Gastroesophageal sphincter (tissue), 4 donors: ENCODE measurements at regions not wholly inside any gene's neighbourhood (a gene's known extent, or its start where the extent isn't known, plus 50 kb on each side); places are given as distances from the start of the nearest gene placed in this dataset.

Experiments
- ATAC-seq: fragments of 150-250 bp; one replicate; pipeline ENCODE4 v1.9.1; 2016; ENCODE audit warnings: mild to moderate bottlenecking, moderate library complexity
- H3K27ac ChIP-seq, 4 donors: fragments of 200-600 bp; sonication (generic) in 3 of 4; 1 replicate in 3 of 4; 2 replicates in 1 of 4; pipeline ENCODE4 v1.5.1; 2016 to 2019
- H3K27me3 ChIP-seq: fragments of 200-600 bp; sonication (generic); one replicate; pipeline ENCODE4 v1.5.1; 2019
- H3K36me3 ChIP-seq, 2 donors: fragments of 200-600 bp; sonication (generic); one replicate each; pipeline ENCODE4 v1.5.1; 2019; ENCODE audit warnings: control low read depth in 1 of 2
- H3K4me1 ChIP-seq, 3 donors: fragments of 200-600 bp; sonication (generic); 1 replicate in 2 of 3; 2 replicates in 1 of 3; pipeline ENCODE4 v1.5.1; 2016 to 2019; ENCODE audit warnings: control low read depth in 2 of 3
- H3K4me3 ChIP-seq, 2 donors: fragments of 200-600 bp; sonication (generic); one replicate each; pipeline ENCODE4 v1.5.1; 2019; ENCODE audit warnings: mild to moderate bottlenecking in 1 of 2, moderate library complexity in 1 of 2
- H3K9me3 ChIP-seq, 3 donors: fragments of 200-600 bp; sonication (generic); one replicate each; pipeline ENCODE4 v1.5.1; 2017 to 2019; ENCODE audit warnings: control low read depth in 2 of 3
- EP300 ChIP-seq: sonication (generic); formaldehyde crosslinking; IDR thresholded peaks from one replicate; pipeline ENCODE4 v1.6.1; 2017; ENCODE audit warnings: antibody characterized with exemption, mild to moderate bottlenecking
- POLR2A ChIP-seq, 2 donors: fragments of 450-650 bp; IDR thresholded peaks; one replicate each; pipeline ENCODE4 v1.6.1; 2017; ENCODE audit warnings: antibody characterized with exemption in 2 of 2, mild to moderate bottlenecking in 2 of 2, moderate library complexity in 1 of 2
- POLR2AphosphoS5 ChIP-seq: sonication (generic); formaldehyde crosslinking; IDR thresholded peaks from one replicate; pipeline ENCODE4 v1.6.1; 2017; ENCODE audit warnings: antibody characterized with exemption
- WGBS, 2 donors: methylation state at CpG; one replicate each; pipeline ENCODE4 v1.1.5; 2018; ENCODE audit warnings: low coverage in 1 of 2; 5-methylcytosine and 5-hydroxymethylcytosine counted together
- TF ChIP-seq, protein P1 (sequence below), 4 experiments: fragments of 200-600 bp in 2 of 4; fragments of 450-650 bp in 2 of 4; sonication (generic) in 1 of 4; IDR thresholded peaks; one replicate each; pipeline ENCODE4 v1.5.1; 2017 to 2019; ENCODE audit warnings: antibody characterized with exemption in 4 of 4, mild to moderate bottlenecking in 2 of 4, moderate library complexity in 2 of 4

DNA sequence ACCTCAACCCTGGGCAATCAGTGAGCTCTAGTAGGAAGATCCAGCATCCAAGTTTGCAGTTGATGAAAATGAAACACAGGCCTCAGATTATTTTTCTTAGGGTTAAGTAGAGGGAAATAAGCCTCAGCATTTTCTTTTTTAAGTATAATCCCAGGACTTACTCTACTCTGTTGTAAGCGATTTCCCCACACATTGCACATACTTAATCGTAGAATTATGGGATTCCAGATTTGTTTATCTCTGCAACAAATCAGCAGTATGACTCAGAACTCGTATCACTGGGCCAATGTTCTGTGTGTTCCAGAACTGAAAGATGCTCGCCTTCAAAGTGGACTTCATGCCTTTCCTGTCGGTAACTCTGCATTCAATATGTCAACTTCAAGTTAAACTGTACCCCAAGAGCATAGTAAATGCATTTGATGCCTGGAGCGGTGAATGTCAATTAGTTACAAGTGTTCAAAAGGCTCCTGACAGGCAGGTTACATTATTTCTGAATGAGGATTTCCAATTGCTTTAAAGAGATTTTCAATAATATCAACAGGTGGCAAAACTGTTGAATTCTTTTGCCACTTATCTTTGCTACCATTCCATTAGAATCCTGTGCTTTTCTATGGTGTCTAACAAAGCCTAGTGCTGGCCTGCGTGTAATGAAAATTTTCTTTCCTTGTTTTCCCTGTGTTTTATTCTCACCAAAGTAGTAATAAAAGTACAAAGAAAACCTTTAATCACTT lies 323.8 kb upstream of the SYT1 start:
- no peak for TF ChIP-seq POLR2A (IDR thresholded peaks at IDR 0.05)
- TF ChIP-seq, protein P1, sequence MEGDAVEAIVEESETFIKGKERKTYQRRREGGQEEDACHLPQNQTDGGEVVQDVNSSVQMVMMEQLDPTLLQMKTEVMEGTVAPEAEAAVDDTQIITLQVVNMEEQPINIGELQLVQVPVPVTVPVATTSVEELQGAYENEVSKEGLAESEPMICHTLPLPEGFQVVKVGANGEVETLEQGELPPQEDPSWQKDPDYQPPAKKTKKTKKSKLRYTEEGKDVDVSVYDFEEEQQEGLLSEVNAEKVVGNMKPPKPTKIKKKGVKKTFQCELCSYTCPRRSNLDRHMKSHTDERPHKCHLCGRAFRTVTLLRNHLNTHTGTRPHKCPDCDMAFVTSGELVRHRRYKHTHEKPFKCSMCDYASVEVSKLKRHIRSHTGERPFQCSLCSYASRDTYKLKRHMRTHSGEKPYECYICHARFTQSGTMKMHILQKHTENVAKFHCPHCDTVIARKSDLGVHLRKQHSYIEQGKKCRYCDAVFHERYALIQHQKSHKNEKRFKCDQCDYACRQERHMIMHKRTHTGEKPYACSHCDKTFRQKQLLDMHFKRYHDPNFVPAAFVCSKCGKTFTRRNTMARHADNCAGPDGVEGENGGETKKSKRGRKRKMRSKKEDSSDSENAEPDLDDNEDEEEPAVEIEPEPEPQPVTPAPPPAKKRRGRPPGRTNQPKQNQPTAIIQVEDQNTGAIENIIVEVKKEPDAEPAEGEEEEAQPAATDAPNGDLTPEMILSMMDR (IDR thresholded peaks at IDR 0.05): no peak
- no peak for TF ChIP-seq EP300
- no peak for TF ChIP-seq POLR2AphosphoS5
- H3K4me1 ChIP-seq: no peaks in the 10 kb centered on the region
- no peak overlapping the region for H3K27ac ChIP-seq
- no peaks in the 10 kb centered on the region for H3K36me3 ChIP-seq
- H3K27me3 ChIP-seq: no peaks in the 10 kb centered on the region
- H3K4me3 ChIP-seq: no peak overlapping the region
- H3K9me3 ChIP-seq: no peaks in the 10 kb centered on the region
- ATAC-seq: no peak
- 56 to 82% methylated on average over 3 to 7 of the region's 7 CpGs for WGBS, 2 donors

GRCh38 chr12:78550831-78551230 lies 313.7 kb upstream of the SYT1 start:
- H3K9me3 ChIP-seq: no peaks in the 10 kb centered on the region
- TF ChIP-seq, protein P1 (IDR thresholded peaks at IDR 0.05): no peak
- no peak for TF ChIP-seq POLR2AphosphoS5
- no peak for TF ChIP-seq POLR2A (IDR thresholded peaks at IDR 0.05)
- no peak for TF ChIP-seq EP300
- H3K4me1 ChIP-seq: no peaks in the 10 kb centered on the region
- H3K36me3 ChIP-seq: no peaks in the 10 kb centered on the region
- no peak overlapping the region for H3K27ac ChIP-seq
- H3K27me3 ChIP-seq: no peaks in the 10 kb centered on the region
- WGBS, 2 donors: 69 to 86% methylated on average over 3 of the region's 3 CpGs
- H3K4me3 ChIP-seq: no peak overlapping the region
- no peak for ATAC-seq

DNA sequence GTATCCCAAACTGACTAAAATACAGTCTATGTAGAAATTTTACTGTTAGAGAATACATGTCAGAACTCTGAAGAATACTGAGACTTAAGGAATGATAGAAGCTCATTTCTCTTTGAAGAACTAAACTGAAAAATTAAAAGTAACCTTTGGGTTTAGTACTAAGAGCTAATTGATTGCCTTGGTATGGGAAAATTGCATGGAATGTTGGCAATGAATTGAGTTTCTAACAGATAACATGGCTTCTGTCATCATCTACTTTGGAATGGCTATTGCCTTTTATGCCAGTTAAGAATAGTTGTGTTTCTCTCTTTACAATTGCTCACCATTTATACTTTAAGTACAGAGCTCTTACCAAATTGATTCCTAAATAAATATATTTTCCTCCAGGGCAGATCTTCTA lies 308.8 kb upstream of the SYT1 start:
- H3K27ac ChIP-seq: no peak overlapping the region
- no peaks in the 10 kb centered on the region for H3K27me3 ChIP-seq
- H3K4me1 ChIP-seq: no peaks in the 10 kb centered on the region
- no peaks in the 10 kb centered on the region for H3K36me3 ChIP-seq
- no peak for TF ChIP-seq POLR2A (IDR thresholded peaks at IDR 0.05)
- TF ChIP-seq, protein P1 (IDR thresholded peaks at IDR 0.05): no peak
- TF ChIP-seq EP300: no peak
- no peak for TF ChIP-seq POLR2AphosphoS5
- H3K9me3 ChIP-seq: no peaks in the 10 kb centered on the region
- no peak overlapping the region for H3K4me3 ChIP-seq
- ATAC-seq: no peak

DNA sequence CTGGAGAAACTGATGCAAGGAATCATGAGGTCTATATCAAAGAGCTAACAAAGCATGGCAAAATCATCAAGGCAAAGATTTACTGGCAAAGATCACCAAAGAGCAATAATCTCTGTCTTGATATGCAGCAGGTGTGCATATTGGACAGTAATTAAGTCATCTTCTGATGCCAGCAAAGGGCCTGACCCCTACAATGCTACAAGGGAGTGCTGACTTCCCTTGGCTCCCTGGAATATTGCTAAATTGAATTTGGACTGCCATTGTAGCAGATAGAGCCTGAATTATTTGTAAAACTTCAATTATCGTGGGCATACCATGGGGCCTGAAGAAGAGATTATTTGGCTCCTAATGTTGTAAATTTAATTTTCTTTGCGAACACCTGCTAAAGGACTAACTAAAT lies 307.9 kb upstream of the SYT1 start:
- WGBS, 2 donors: 94 to 100% methylated on average over 2 of the region's 2 CpGs
- H3K9me3 ChIP-seq: no peaks in the 10 kb centered on the region
- no peak overlapping the region for H3K4me3 ChIP-seq
- H3K36me3 ChIP-seq: no peaks in the 10 kb centered on the region
- ATAC-seq: no peak
- no peaks in the 10 kb centered on the region for H3K4me1 ChIP-seq
- no peaks in the 10 kb centered on the region for H3K27me3 ChIP-seq
- no peak for TF ChIP-seq POLR2A (IDR thresholded peaks at IDR 0.05)
- TF ChIP-seq EP300: no peak
- TF ChIP-seq POLR2AphosphoS5: no peak
- TF ChIP-seq, protein P1 (IDR thresholded peaks at IDR 0.05): no peak
- H3K27ac ChIP-seq: no peak overlapping the region

- no peaks in the 10 kb centered on the region for H3K27me3 ChIP-seq
- H3K9me3 ChIP-seq: no peaks in the 10 kb centered on the region
- H3K4me1 ChIP-seq: no peaks in the 10 kb centered on the region
- no peak overlapping the region for H3K27ac ChIP-seq
- TF ChIP-seq EP300 (no peak), POLR2A (IDR thresholded peaks at IDR 0.05) (no peak), POLR2AphosphoS5 (no peak)
- TF ChIP-seq, protein P1 (IDR thresholded peaks at IDR 0.05): no peak
- H3K4me3 ChIP-seq: no peak overlapping the region
- no peaks in the 10 kb centered on the region for H3K36me3 ChIP-seq
- ATAC-seq: no peak
- 70 to 75% methylated on average over 2 of the region's 2 CpGs for WGBS, 2 donors
Measured at GRCh38 chr12:78559416-78559815, 305.2 kb upstream of the SYT1 start.
